Mucosa of gallbladder (tissue), 1 donor: ENCODE measurements at regions not wholly inside any gene's neighbourhood (a gene's known extent, or its start where the extent isn't known, plus 50 kb on each side); places are given as distances from the start of the nearest gene placed in this dataset.

Source experiments
- DNase-seq: peaks from one replicate; pipeline ENCODE4 v3.0.0-alpha.2; 2020; ENCODE audit warnings: low spot score
- donor health status: DM: no; HTN: no; CAD: no.

- no peak for DNase-seq
Measured at GRCh38 chr10:89829262-89829886, 128.0 kb downstream of the KIF20B start.

- DNase-seq, result no peak
Measured at GRCh38 chr10:89829887-89830269, 128.5 kb downstream of the KIF20B start.

DNA sequence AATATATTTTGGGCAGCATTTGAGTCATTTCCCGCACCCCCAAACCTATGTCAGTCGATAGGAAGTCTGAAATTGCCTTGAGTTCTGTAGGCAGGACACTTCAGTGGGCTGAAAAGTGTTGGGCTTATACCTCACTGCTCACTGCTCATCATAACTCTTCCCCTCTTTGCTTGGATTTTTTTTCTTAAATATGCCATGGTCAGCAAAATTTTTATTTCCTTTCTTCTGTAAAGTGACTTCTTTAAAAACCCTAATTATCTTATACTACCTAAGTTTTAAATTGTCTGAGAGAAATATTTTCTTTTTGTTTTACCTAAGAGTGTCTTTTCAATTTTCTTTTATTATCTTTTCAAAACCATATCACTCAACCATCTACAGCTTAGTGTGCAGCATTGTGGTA, 129.2 kb downstream of the KIF20B start:
- no peak for DNase-seq

DNA sequence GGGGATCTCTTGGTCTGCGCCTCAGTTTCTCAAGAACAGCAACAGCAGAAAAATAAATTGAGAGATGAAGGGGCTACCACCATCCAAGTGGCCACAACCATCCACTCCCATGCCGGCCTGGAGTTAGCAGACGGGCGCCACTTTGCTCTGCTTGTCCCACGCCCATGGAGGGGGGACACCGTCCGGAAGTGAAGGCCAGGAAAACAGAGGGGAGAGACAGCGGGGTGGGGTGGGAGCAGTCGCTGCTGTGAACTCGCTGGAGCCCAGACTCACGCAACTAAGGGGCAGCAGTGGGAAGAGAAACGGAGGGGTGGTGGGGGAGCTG, 135.4 kb downstream of the KIF20B start:
- DNase-seq, result no peak

DNA sequence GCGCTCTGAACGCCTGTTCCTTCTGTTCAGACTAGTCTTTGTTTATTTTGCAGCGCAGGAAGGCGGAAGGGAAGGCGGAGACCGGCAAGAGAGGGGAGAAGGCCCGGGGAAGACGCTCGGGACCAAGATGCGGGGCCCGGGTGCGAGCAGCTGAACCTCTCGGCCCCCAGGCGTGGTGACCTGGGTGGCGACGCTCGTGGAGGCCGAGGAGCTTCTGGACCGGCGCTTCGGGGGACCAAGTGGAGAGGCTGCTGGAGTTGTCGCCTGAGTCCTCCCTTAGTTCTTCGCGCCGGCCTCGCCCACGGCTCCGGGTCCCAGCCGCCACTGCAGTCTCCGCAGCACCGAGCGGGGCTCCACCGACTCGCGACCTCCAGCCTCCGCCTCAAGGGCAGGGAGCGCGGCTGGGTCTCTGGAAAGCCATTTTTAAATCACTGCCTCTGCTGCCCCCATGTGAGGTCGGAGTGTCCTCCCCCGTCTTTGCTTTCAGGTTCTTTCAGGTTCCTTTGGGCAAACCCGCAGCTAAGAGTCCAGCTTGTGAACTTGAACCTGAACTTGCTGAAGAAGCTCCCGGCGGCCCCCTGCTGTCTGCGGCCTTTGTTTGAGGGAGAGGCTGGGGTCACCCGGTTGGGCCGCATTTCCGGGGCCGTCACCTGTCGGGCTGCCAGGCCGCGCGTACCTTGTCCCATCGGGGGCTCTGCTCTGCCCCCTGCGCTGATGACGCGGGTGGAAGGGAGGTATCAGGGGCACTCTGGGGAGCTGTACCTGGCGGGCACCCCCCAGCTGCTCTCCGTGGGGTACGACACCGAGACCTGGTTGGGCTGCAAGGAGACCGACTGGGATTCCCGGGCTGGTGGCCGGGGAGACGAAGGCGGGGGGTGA, 136.0 kb downstream of the KIF20B start:
- peak; percentile 34 for DNase-seq

DNA sequence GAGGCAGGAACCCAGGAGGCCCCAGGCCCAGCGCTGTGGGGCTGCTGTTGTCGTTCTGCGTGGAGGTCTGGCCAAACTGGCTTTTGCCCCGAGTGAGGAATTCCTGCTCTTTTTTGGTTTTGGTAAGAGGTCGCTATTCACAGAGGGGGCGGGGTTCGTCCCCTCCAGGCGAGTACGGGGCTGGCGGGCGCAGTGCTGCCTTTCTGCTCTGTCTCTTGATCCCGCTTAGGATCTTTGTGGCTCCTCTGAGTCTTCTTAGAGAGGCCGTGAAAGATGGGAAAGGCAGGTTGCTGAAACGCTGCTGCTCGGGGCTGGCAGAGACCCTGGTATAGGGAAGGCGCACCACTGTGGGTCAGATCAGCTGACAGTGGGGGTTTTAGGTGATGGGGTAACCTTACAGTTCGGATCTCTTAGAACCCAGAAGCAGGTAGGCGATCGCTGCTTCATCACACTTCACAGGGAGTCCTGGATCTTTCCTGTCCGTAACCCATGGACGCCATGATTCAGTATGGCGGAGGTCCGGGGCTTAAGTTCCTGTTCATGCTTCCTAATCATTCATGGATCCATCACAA, 136.7 kb downstream of the KIF20B start:
- DNase-seq, result no peak

DNA sequence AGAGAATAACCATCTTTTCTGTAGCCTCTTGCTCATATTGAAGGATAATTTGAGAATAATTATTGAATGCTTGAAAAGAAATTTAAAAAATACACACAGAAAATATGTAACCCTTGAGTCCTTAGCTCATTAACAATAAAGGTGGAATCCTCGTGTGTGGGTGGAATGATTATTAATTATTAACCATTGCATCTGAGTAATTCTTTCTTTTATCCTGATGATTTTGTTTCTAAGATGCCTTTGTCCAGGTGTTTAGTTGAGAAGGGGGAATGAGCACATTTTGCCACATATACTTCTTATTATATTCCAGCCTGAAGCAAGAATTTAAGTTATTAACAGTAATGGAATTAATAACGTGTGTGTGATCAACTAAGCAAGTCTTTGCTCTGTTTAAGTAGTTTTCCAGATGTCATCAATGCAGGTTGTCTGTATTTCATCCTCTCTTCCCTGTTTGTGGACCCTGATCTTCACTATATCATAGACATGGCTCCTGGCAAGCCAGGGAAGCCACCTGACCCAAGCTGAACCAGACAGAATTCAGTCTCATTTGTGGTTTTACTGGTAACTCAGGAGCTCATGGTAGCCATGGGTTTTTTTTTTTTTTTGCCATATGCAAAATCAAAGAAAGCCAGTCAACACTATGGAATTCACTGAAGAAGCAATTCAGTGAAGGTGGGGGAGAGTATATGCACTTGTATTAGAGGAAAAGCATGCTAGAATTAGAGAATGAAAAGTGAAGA, 144.3 kb downstream of the KIF20B start:
- no peak for DNase-seq

DNA sequence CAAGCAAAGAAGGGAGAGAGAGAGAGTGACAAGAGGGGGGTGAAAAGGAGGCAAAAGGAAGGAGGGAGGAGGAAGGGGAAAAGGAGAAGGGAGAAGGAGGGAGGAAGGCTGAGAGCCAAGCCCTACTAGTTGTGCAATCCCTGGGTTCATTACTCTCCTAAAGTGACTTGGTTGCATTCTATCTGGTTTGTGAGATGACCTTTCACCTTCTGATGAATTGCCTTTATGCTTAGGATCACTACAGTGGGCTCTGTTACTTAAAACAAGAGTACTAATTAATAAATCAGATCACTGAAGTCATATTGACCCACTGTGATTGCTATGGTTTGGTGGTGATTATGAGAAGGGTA, 144.9 kb downstream of the KIF20B start:
- no peak for DNase-seq

GRCh38 chr10:89846786-89847185, 145.4 kb downstream of the KIF20B start:
- no peak for DNase-seq

DNA sequence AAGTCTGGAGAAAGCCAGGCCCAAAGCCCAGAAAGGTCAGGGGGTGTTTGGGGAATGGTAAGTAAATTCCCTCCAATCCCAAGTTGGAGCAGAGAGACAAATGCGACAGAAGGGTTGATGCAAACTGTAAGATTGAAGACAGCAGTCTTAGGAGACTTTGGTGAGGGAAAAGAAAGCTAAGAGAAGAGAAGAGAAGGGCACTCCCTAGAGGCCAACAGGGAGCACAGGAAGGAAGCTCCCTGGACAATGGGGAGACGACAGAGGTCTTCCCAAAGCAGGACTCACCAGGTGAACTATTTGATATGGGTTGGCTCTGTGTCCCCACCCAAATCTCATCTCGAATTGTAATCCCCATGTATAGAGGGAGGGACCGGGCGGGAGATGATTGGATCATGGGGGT, 151.5 kb downstream of the KIF20B start:
- DNase-seq, result no peak

- no peak for DNase-seq
Measured at GRCh38 chr10:89853781-89854191, 152.4 kb downstream of the KIF20B start.

DNA sequence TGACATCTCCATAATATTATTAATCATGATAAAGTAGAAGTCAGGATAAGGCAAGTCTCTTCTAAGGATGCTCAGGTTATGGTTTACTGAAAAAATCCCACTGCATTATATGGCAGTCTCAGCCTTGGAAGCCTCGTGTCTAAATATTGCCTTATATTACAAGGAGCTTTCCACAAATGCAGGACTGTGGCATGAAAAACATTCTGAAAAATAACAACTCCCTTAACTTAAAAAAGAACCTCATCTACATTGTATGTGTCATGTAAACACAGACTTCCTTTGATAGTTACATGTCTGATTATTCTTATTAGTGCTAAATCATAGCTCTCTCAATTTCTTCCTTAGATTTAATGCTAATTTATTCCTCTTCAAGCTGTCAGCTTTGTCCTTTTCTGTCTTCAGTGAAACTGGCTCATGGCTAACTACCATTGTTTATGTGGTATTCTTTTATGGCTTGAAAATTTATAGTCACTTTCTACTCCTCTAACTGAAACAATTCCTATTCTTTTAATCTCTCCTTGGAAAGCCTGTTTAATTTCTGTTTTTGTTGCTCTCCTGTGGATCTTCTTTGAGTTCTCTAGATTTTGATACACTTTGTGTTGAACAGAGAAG, 156.1 kb downstream of the KIF20B start:
- DNase-seq, result no peak

- DNase-seq, result no peak
Measured at GRCh38 chr10:89861199-89861573, 159.8 kb downstream of the KIF20B start.

DNA sequence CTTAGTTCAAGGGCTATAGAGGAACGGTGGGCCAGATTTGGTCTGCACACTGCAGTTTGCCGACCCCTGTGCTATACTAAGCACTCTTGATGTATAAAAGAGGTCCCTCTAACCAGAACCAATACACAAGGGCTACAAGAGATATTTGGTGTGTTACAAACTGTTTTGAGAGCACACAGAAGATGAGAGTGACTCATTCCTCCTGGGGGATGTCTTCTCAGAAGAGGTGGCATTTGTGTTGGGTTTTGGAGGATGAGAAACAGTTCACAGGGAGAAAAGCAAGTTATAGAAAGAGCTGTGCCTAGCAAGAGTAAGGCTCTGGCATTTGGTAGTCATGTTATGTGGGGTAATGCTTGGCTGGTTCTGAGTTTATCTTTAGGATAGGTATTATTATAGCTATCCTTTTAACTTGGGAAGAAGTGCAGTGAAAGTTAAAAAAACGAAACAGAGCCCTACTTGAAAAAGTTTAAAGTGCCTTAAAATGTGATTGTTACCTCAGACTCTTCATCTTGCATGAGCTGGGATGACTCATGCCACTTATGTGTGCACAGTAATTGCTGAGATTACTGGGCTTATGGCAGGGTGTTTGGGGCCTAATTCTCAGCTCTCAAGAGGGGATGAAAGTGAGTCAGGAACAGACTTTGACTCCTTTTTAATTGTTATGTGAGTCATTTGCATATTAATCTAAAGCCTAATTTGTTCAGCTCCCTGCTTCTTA, 160.4 kb downstream of the KIF20B start:
- DNase-seq, result no peak

DNA sequence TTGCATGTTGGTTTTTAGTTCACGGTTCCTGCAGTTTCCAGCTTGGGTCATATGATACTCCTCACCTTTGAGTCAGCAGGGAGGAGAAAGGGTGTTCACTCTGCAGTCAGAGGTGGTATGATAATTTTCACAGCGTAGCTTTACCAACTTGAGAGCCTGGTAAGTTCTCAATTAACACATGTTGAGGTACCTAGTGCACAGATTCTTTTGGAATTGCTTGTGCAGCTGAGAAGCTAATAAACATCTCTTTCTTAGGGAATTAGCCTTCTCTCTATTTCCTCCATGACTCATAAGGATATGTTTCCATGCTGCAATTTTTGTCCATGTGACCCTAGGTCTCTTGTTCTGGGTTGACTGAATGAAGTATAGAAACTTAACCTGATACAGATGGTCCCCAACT, 166.6 kb downstream of the KIF20B start:
- no peak for DNase-seq

- DNase-seq, result no peak
Measured at GRCh38 chr10:89869180-89869579, 167.8 kb downstream of the KIF20B start.

GRCh38 chr10:89869592-89870156, 168.3 kb downstream of the KIF20B start:
- no peak for DNase-seq

GRCh38 chr10:89870936-89871335, 169.5 kb downstream of the KIF20B start:
- DNase-seq, result no peak

- DNase-seq, result no peak
Measured at GRCh38 chr10:89873055-89873454, 171.7 kb downstream of the KIF20B start.

GRCh38 chr10:89875557-89875956, 174.2 kb downstream of the KIF20B start:
- DNase-seq, result no peak

- DNase-seq, result no peak
Measured at GRCh38 chr10:89879121-89879520, 177.7 kb downstream of the KIF20B start.
